OCI-LY1 (cell line): ENCODE measurements at regions not wholly inside any gene's neighbourhood (a gene's known extent, or its start where the extent isn't known, plus 50 kb on each side); places are given as distances from the start of the nearest gene placed in this dataset.

ENCODE experiments used
- H2AFZ ChIP-seq: fragments of 200-600 bp; sonication (generic), shearing (Covaris generic); 2 replicates; pipeline ENCODE4 v1.6.0; 2014; ENCODE audit warnings: antibody characterized with exemption, mild to moderate bottlenecking, low read length
- H3F3A ChIP-seq: fragments of 200-600 bp; sonication (generic), shearing (Covaris generic); 2 replicates; pipeline ENCODE4 v1.6.0; 2014; ENCODE audit warnings: mild to moderate bottlenecking, antibody characterized with exemption, low read length, moderate library complexity; ENCODE audit not compliant: insufficient read depth
- H3K27ac ChIP-seq: fragments of 200-600 bp; sonication (generic); 2 replicates; pipeline ENCODE4 v1.5.1; 2014; ENCODE audit warnings: low read length, mixed run types, mild to moderate bottlenecking, low read depth; ENCODE audit not compliant: poor library complexity, severe bottlenecking
- H3K27me3 ChIP-seq: fragments of 200-600 bp; sonication (generic); 2 replicates; pipeline ENCODE4 v1.6.0; 2014; ENCODE audit warnings: antibody characterized with exemption, mild to moderate bottlenecking, low read length, moderate library complexity; ENCODE audit not compliant: insufficient read depth
- H3K36me3 ChIP-seq: fragments of 200-600 bp; sonication (generic); 2 replicates; pipeline ENCODE4 v1.6.1; 2014; ENCODE audit warnings: mild to moderate bottlenecking, antibody characterized with exemption, low read length, moderate library complexity, mixed read lengths; ENCODE audit not compliant: insufficient read depth
- H3K4me1 ChIP-seq: fragments of 200-600 bp; sonication (generic); 2 replicates; pipeline ENCODE4 v1.5.1; 2014; ENCODE audit warnings: mild to moderate bottlenecking, low read length, moderate library complexity; ENCODE audit not compliant: insufficient read depth, severe bottlenecking
- H3K4me2 ChIP-seq: fragments of 200-600 bp; sonication (generic), shearing (Covaris generic); 2 replicates; pipeline ENCODE4 v1.6.1; 2014; ENCODE audit warnings: low read length
- H3K4me3 ChIP-seq: fragments of 200-600 bp; sonication (generic); 2 replicates; pipeline ENCODE4 v1.5.1; 2014; ENCODE audit warnings: low read length, low read depth, mild to moderate bottlenecking, mixed read lengths; ENCODE audit not compliant: poor library complexity, severe bottlenecking
- H3K79me2 ChIP-seq: fragments of 200-600 bp; shearing (Covaris generic); 2 replicates; pipeline ENCODE4 v1.6.1; 2016; ENCODE audit warnings: mixed run types, low read length, mixed read lengths; ENCODE audit not compliant: insufficient read depth
- H3K9ac ChIP-seq: fragments of 200-600 bp; sonication (generic), shearing (Covaris generic); 2 replicates; pipeline ENCODE4 v1.6.1; 2014; ENCODE audit warnings: mild to moderate bottlenecking, low read length, mixed read lengths
- H3K9me2 ChIP-seq: fragments of 200-600 bp; sonication (generic), shearing (Covaris generic); 2 replicates; pipeline ENCODE4 v1.6.1; 2014; ENCODE audit warnings: low read depth, mild to moderate bottlenecking, low read length, mixed read lengths
- H3K9me3 ChIP-seq: fragments of 200-600 bp; shearing (Covaris generic); 2 replicates; pipeline ENCODE4 v1.6.1; 2014; ENCODE audit warnings: low read length, mixed read lengths
- H4K20me1 ChIP-seq: fragments of 200-600 bp; sonication (generic), shearing (Covaris generic); 2 replicates; pipeline ENCODE4 v1.6.0; 2016; ENCODE audit warnings: mild to moderate bottlenecking, low read length; ENCODE audit not compliant: insufficient read depth
- EZH2 ChIP-seq: fragments of 200-600 bp; sonication (generic), shearing (Covaris generic); IDR thresholded peaks from 2 replicates; pipeline ENCODE4 v1.8.0; 2017; ENCODE audit warnings: borderline replicate concordance, mixed run types, mild to moderate bottlenecking, antibody characterized with exemption, low read length, moderate library complexity, mixed read lengths
- TF ChIP-seq, protein P1 (sequence below): fragments of 200-600 bp; sonication (generic), shearing (Covaris generic); IDR thresholded peaks from 2 replicates; pipeline ENCODE4 v1.5.1; 2017; ENCODE audit warnings: mild to moderate bottlenecking, antibody characterized with exemption, low read length, moderate library complexity, mixed read lengths

GRCh38 chr13:82076496-82076895 is 1735.6 kb upstream of the SPRY2 start:
- TF ChIP-seq, protein P1, sequence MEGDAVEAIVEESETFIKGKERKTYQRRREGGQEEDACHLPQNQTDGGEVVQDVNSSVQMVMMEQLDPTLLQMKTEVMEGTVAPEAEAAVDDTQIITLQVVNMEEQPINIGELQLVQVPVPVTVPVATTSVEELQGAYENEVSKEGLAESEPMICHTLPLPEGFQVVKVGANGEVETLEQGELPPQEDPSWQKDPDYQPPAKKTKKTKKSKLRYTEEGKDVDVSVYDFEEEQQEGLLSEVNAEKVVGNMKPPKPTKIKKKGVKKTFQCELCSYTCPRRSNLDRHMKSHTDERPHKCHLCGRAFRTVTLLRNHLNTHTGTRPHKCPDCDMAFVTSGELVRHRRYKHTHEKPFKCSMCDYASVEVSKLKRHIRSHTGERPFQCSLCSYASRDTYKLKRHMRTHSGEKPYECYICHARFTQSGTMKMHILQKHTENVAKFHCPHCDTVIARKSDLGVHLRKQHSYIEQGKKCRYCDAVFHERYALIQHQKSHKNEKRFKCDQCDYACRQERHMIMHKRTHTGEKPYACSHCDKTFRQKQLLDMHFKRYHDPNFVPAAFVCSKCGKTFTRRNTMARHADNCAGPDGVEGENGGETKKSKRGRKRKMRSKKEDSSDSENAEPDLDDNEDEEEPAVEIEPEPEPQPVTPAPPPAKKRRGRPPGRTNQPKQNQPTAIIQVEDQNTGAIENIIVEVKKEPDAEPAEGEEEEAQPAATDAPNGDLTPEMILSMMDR = no peak
- TF ChIP-seq EZH2 = no peak
- H3K36me3 ChIP-seq = no peaks in the 10 kb centered on the region

GRCh38 chr13:82070416-82070815 is 1729.5 kb upstream of the SPRY2 start:
- H3K27ac ChIP-seq = no peak overlapping the region
- H3K4me3 ChIP-seq = no peak overlapping the region
- H3K79me2 ChIP-seq = no peaks in the 10 kb centered on the region
- H3K9ac ChIP-seq = no peak overlapping the region
- TF ChIP-seq, protein P1 = no peak
- TF ChIP-seq EZH2 = no peak
- H3F3A ChIP-seq = no peaks in the 10 kb centered on the region
- H3K4me2 ChIP-seq = no peak overlapping the region
- H3K36me3 ChIP-seq = no peaks in the 10 kb centered on the region
- no peak overlapping the region for H2AFZ ChIP-seq
- no peaks in the 10 kb centered on the region for H3K4me1 ChIP-seq
- H3K9me3 ChIP-seq = no peaks in the 10 kb centered on the region
- no peaks in the 10 kb centered on the region for H3K27me3 ChIP-seq
- no peaks in the 10 kb centered on the region for H3K9me2 ChIP-seq
- H4K20me1 ChIP-seq = no peaks in the 10 kb centered on the region

More at GRCh38 chr13:82076496-82076895, 1735.6 kb upstream of the SPRY2 start:
- Histone ChIP-seq H3K9ac (no peak overlapping the region), H3K9me2 (no peaks in the 10 kb centered on the region), H3K27me3 (no peaks in the 10 kb centered on the region), H3F3A (no peaks in the 10 kb centered on the region), H4K20me1 (no peaks in the 10 kb centered on the region), H3K4me2 (no peak overlapping the region), H3K79me2 (no peaks in the 10 kb centered on the region), H3K9me3 (no peaks in the 10 kb centered on the region), H3K4me1 (no peaks in the 10 kb centered on the region), H3K27ac (no peak overlapping the region), H2AFZ (no peak overlapping the region), H3K4me3 (no peak overlapping the region)

DNA sequence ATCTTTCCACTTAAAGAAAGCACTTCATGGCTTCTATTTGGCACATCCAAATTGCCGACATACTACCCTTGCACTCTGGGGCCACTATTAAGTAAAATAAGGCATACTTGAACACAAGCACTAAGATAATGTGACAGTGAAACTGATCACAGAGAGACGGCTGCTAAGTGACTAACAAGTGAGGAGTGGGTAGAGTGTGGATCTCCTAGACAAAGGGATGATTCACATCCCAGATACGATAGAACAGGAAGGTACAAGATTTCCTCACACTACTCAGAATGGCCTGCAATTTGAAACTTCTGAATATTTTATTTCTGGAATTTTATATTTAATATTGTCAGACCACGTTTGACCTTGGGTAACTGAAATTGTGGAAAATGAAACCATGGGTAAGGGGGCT is 1721.8 kb upstream of the SPRY2 start:
- Histone ChIP-seq H3K36me3 (no peaks in the 10 kb centered on the region), H3K9me3 (no peaks in the 10 kb centered on the region), H3K9ac (no peak overlapping the region), H3K27ac (no peak overlapping the region), H3K4me3 (no peak overlapping the region), H3K79me2 (no peaks in the 10 kb centered on the region), H2AFZ (no peak overlapping the region), H3K9me2 (no peaks in the 10 kb centered on the region), H3F3A (no peaks in the 10 kb centered on the region), H3K4me2 (no peak overlapping the region), H3K27me3 (no peaks in the 10 kb centered on the region), H3K4me1 (no peaks in the 10 kb centered on the region), H4K20me1 (no peaks in the 10 kb centered on the region)
- TF ChIP-seq, protein P1 = no peak
- no peak for TF ChIP-seq EZH2
